Activated T-cell treated with anti-CD3 and anti-CD28 coated beads, Interleukin-2, amount 50 U/mL, for 48 hours (primary cell): ENCODE measurements at regions not wholly inside any gene's neighbourhood (a gene's known extent, or its start where the extent isn't known, plus 50 kb on each side); places are given as distances from the start of the nearest gene placed in this dataset.

Experiments
- DNase-seq, 2 experiments: peaks; one replicate each; pipeline ENCODE4 v3.0.0-alpha.2; 2020

GRCh38 chr5:105453216-105453807, 1890.7 kb upstream of the NUDT12 start:
- no peak for DNase-seq

- no peak for DNase-seq
These were observed 1885.7 kb upstream of the NUDT12 start for GRCh38 chr5:105448271-105448670.

- no peak for DNase-seq
These were observed 1867.9 kb upstream of the NUDT12 start for GRCh38 chr5:105430516-105430915.

GRCh38 chr5:105428451-105429380, 1866.1 kb upstream of the NUDT12 start:
- DNase-seq = no peak

- DNase-seq = no peak
These were observed 1851.5 kb upstream of the NUDT12 start for GRCh38 chr5:105414067-105414466.

- DNase-seq = no peak
These were observed 1850.9 kb upstream of the NUDT12 start for GRCh38 chr5:105413406-105413990.

GRCh38 chr5:105409695-105410094, 1847.1 kb upstream of the NUDT12 start:
- no peak for DNase-seq

GRCh38 chr5:105407200-105407599, 1844.6 kb upstream of the NUDT12 start:
- no peak for DNase-seq

GRCh38 chr5:105397749-105398148, 1835.2 kb upstream of the NUDT12 start:
- DNase-seq = no peak

GRCh38 chr5:105392710-105393149, 1830.1 kb upstream of the NUDT12 start:
- DNase-seq = no peak

GRCh38 chr5:105392122-105392709, 1829.6 kb upstream of the NUDT12 start:
- no peak for DNase-seq

GRCh38 chr5:105380126-105380525, 1817.5 kb upstream of the NUDT12 start:
- DNase-seq = no peak

GRCh38 chr5:105371169-105371568, 1808.6 kb upstream of the NUDT12 start:
- DNase-seq = no peak

- DNase-seq = no peak
These were observed 1788.0 kb upstream of the NUDT12 start for GRCh38 chr5:105350486-105351140.

GRCh38 chr5:105331558-105331957, 1769.0 kb upstream of the NUDT12 start:
- no peak for DNase-seq

- no peak for DNase-seq
These were observed 1767.6 kb upstream of the NUDT12 start for GRCh38 chr5:105330185-105330584.

GRCh38 chr5:105304859-105305258, 1742.3 kb upstream of the NUDT12 start:
- DNase-seq = no peak

- DNase-seq = no peak
These were observed 1726.4 kb upstream of the NUDT12 start for GRCh38 chr5:105288946-105289345.

- no peak for DNase-seq
These were observed 1720.5 kb upstream of the NUDT12 start for GRCh38 chr5:105283134-105283533.

GRCh38 chr5:105274079-105274478, 1711.5 kb upstream of the NUDT12 start:
- DNase-seq = no peak

- DNase-seq = no peak
These were observed 1700.9 kb upstream of the NUDT12 start for GRCh38 chr5:105263515-105263914.

GRCh38 chr5:105259581-105260217, 1697.1 kb upstream of the NUDT12 start:
- DNase-seq = no peak
